Stimulated activated CD4-positive, alpha-beta T cell treated with anti-CD3 and anti-CD28 coated beads, Interleukin-12 subunit alpha, Interleukin-12 subunit beta, amount 100 ng/mL, for 24 hours (primary cell): ENCODE measurements at regions not wholly inside any gene's neighbourhood (a gene's known extent, or its start where the extent isn't known, plus 50 kb on each side); places are given as distances from the start of the nearest gene placed in this dataset.

ENCODE experiments used
- DNase-seq, 2 experiments: peaks; one replicate each; pipeline ENCODE4 v3.0.0-alpha.2; 2020; ENCODE audit warnings: low read depth in 2 of 2

GRCh38 chr15:79230766-79231165 lies 51.8 kb upstream of the ANKRD34C start:
- DNase-seq, result no peak

- DNase-seq, result no peak
Measured at GRCh38 chr15:79222808-79223207, 59.7 kb upstream of the ANKRD34C start.

GRCh38 chr15:79221696-79222095 lies 60.8 kb upstream of the ANKRD34C start:
- DNase-seq, result no peak

GRCh38 chr15:79219393-79220056 lies 63.0 kb upstream of the ANKRD34C start:
- DNase-seq, result no peak

GRCh38 chr15:79218588-79219200 lies 63.8 kb upstream of the ANKRD34C start:
- DNase-seq, result no peak

- DNase-seq, result no peak
Measured at GRCh38 chr15:79213650-79214049, 68.9 kb upstream of the ANKRD34C start.

- no peak for DNase-seq
Measured at GRCh38 chr15:79212589-79213157, 69.8 kb upstream of the ANKRD34C start.

- DNase-seq, result no peak
Measured at GRCh38 chr15:79211481-79211880, 71.0 kb upstream of the ANKRD34C start.

- DNase-seq, result no peak
Measured at GRCh38 chr15:79209690-79210089, 72.8 kb upstream of the ANKRD34C start.

- no peak for DNase-seq
Measured at GRCh38 chr15:79209116-79209515, 73.4 kb upstream of the ANKRD34C start.

GRCh38 chr15:79208179-79208578 lies 74.3 kb upstream of the ANKRD34C start:
- DNase-seq, result no peak

GRCh38 chr15:79206940-79207339 lies 75.6 kb upstream of the ANKRD34C start:
- DNase-seq, result no peak

- DNase-seq, result no peak
Measured at GRCh38 chr15:79204886-79205675, 77.4 kb upstream of the ANKRD34C start.

- DNase-seq, result no peak
Measured at GRCh38 chr15:79198461-79198860, 84.1 kb upstream of the ANKRD34C start.

GRCh38 chr15:79197285-79197684 lies 85.2 kb upstream of the ANKRD34C start:
- DNase-seq, result no peak

- no peak for DNase-seq
Measured at GRCh38 chr15:79195802-79196201, 86.7 kb upstream of the ANKRD34C start.

GRCh38 chr15:79195239-79195638 lies 87.3 kb upstream of the ANKRD34C start:
- DNase-seq, result no peak

- DNase-seq, result no peak
Measured at GRCh38 chr15:79194386-79194785, 88.1 kb upstream of the ANKRD34C start.

GRCh38 chr15:79193549-79193948 lies 89.0 kb upstream of the ANKRD34C start:
- no peak for DNase-seq

GRCh38 chr15:79193103-79193502 lies 89.4 kb upstream of the ANKRD34C start:
- no peak for DNase-seq

GRCh38 chr15:79192462-79193036 lies 90.0 kb upstream of the ANKRD34C start:
- DNase-seq, result no peak

- DNase-seq, result no peak
Measured at GRCh38 chr15:79190093-79190492, 92.4 kb upstream of the ANKRD34C start.
